ENCODE measurements at regions not wholly inside any gene's neighbourhood (a gene's known extent, or its start where the extent isn't known, plus 50 kb on each side); places are given as distances from the start of the nearest gene placed in this dataset.
"Not testable (repeated sequence)": the region's sequence is repeated elsewhere in the genome, so short reads cannot be mapped to it uniquely, and the experiment has no call there.

DNA sequence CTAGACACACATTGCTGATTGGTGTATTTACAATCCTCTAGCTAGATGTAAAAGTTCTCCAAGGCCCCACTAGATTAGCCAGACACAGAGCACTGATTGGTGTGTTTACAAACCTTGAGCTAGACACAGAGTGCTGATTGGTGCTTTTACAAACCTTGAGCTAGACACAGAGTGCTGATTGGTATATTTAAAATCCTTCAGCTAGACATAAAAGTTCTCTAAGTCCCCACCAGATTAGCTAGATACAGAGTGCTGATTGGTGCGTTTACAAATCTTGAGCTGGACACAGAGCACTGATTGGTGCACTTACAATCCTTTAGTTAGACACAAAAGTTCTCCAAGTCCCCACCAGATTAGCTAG, 63.8 kb upstream of the DDHD1 start:
- DNase-seq (ENCODE audit: extremely low spot score); H3K4me3 ChIP-seq (ENCODE audit: low read depth, low read length); H3K27ac ChIP-seq (ENCODE audit: low read depth); H3K36me3 ChIP-seq (ENCODE audit: insufficient read depth); H3K4me1 ChIP-seq (ENCODE audit: insufficient read depth): not testable (repeated sequence)
- 96% methylated on average over 1 of the region's 1 CpG for WGBS

DNA sequence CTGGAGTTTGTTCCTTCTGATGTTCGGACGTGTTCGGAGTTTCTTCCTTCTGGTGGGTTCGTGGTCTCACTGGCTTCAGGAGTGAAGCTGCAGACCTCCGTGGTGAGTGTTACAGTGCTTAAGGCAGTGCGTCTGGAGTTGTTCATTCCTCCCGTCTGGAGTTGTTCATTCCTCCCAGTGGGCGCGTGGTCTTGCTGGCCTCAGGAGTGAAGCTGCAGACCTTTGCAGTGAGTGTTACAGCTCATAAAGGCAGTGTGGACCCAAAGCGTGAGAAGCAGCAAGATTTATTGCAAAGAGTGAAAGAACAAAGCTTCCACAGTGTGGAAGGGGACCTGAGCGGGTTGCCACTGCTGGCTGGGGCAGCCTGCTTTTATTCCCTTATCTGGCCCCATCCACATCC, 63.4 kb upstream of the DDHD1 start:
- H3K36me3 ChIP-seq (ENCODE audit: insufficient read depth); H3K4me3 ChIP-seq (ENCODE audit: low read depth, low read length); H3K27ac ChIP-seq (ENCODE audit: low read depth); H3K4me1 ChIP-seq (ENCODE audit: insufficient read depth); DNase-seq (ENCODE audit: extremely low spot score): not testable (repeated sequence)
- 94% methylated on average over 11 of the region's 11 CpGs for WGBS

DNA sequence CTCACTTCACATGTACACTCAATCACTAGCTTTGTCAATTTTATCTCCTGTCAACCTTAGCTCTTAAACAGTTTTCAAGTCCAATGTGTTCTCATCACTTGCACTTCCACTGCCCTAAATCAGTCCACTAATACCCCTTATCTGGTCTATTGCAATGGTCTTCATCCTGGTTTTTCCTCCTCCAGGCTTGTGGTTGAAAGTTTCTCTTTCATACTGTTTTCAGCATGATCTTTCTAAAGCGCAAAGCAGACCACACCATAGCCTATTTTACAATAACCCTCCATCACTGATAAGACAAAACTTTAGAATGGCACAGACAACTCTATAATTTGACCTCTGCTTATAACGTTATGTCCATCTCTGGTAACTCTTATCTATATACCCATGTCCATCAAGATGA, 62.0 kb upstream of the DDHD1 start:
- Histone ChIP-seq H3K27ac (ENCODE audit: low read depth) (no peak overlapping the region), H3K4me1 (ENCODE audit: insufficient read depth) (no peaks in the 10 kb centered on the region), H3K36me3 (ENCODE audit: insufficient read depth) (no peaks in the 10 kb centered on the region), H3K4me3 (ENCODE audit: low read depth, low read length) (no peak overlapping the region)
- 58% methylated on average over 2 of the region's 2 CpGs for WGBS
- no peak for DNase-seq (ENCODE audit: extremely low spot score)

DNA sequence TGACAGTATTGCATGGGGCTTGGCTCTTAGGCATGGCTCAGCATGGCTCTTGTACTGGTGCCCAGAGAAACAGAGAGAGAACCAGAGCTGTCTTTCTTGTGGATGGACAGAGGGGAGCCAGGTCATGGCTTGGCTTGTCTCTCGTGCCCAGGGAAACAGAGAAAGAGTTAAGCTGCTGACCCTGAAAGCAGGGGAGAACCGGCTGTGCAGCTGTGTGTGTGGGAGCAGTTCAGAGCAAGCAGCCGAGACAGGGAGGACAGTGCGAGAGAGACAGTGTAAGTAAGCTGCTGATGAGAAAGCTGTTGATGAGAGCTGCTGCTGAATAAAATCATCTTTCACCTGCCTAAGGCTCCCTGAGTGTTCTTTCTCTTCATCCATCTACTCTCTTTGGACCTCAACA, 61.3 kb upstream of the DDHD1 start:
- WGBS, result 50% methylated on average over 4 of the region's 4 CpGs

DNA sequence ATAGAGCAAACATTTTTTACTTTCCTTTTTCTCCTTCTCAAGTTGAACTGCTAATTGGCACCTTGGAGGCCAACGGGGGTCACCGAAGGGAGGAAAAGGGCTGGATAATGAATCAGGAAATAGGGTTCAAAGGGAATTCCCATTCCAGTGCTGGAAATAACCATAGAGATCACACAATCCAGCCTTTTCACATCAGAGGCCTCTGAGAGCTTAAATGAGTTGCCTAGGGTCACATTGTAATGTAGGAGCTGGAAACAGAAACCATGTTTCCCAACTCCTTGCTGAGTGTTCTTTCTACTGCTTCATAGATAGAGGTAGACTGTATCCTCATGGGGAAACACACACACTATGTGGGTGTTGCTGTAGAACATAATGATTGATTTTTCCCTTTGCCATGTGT, 60.6 kb upstream of the DDHD1 start:
- Histone ChIP-seq H3K4me1 (ENCODE audit: insufficient read depth) (no peaks in the 10 kb centered on the region), H3K36me3 (ENCODE audit: insufficient read depth) (no peaks in the 10 kb centered on the region), H3K27ac (ENCODE audit: low read depth) (no peak overlapping the region), H3K4me3 (ENCODE audit: low read depth, low read length) (no peak overlapping the region)
- 87% methylated on average over 2 of the region's 2 CpGs for WGBS
- DNase-seq (ENCODE audit: extremely low spot score), result no peak

More for the DNA sequence above, 61.3 kb upstream of the DDHD1 start:
- Histone ChIP-seq H3K27ac (ENCODE audit: low read depth) (no peak overlapping the region), H3K4me3 (ENCODE audit: low read depth, low read length) (no peak overlapping the region), H3K4me1 (ENCODE audit: insufficient read depth) (no peaks in the 10 kb centered on the region), H3K36me3 (ENCODE audit: insufficient read depth) (no peaks in the 10 kb centered on the region)
- DNase-seq (ENCODE audit: extremely low spot score), result no peak

DNA sequence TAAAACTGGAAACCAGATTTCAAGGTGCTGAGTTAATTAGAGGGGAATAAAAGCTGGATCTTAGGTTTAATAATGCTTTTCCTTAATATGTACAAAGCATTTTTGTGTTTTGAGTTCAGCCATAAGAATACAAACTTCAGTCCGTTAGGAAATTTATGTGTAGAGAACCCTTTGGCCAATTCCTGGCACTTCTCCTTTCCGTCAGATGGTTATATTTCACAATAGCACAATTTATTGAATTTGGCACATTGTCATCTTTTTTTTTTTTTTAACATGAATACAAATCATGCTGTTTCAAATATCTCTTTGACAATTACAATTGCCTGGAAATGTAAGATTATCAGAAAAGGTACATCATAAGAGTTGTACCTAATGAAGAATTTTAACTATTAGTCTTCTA, 56.2 kb upstream of the DDHD1 start:
- Histone ChIP-seq H3K36me3 (ENCODE audit: insufficient read depth) (no peaks in the 10 kb centered on the region), H3K4me1 (ENCODE audit: insufficient read depth) (no peaks in the 10 kb centered on the region), H3K4me3 (ENCODE audit: low read depth, low read length) (no peak overlapping the region), H3K27ac (ENCODE audit: low read depth) (no peak overlapping the region)
- DNase-seq (ENCODE audit: extremely low spot score), result no peak
- WGBS, result 13% methylated on average over 2 of the region's 2 CpGs

All from urinary bladder (tissue), 3 donors.